LHCN-M2 (cell line): ENCODE measurements at regions not wholly inside any gene's neighbourhood (a gene's known extent, or its start where the extent isn't known, plus 50 kb on each side); places are given as distances from the start of the nearest gene placed in this dataset.
"Not testable (repeated sequence)": the region's sequence is repeated elsewhere in the genome, so short reads cannot be mapped to it uniquely, and the experiment has no call there.

Experiments
- DNase-seq: peaks from one replicate; pipeline ENCODE4 v3.0.0-alpha.2; 2012; ENCODE audit warnings: low read depth

- DNase-seq = not testable (repeated sequence)
Observed at GRCh38 chr4:14358544-14359160, 643.6 kb upstream of the CPEB2 start.

GRCh38 chr4:14359991-14360390 lies 642.3 kb upstream of the CPEB2 start:
- no peak for DNase-seq

GRCh38 chr4:14361084-14361483 lies 641.2 kb upstream of the CPEB2 start:
- no peak for DNase-seq

GRCh38 chr4:14362385-14362784 lies 639.9 kb upstream of the CPEB2 start:
- DNase-seq = no peak

GRCh38 chr4:14364953-14365536 lies 637.2 kb upstream of the CPEB2 start:
- no peak for DNase-seq

GRCh38 chr4:14368391-14368790 lies 633.9 kb upstream of the CPEB2 start:
- DNase-seq = no peak

- DNase-seq = no peak
Observed at GRCh38 chr4:14371131-14371530, 631.1 kb upstream of the CPEB2 start.

GRCh38 chr4:14375816-14376215 lies 626.5 kb upstream of the CPEB2 start:
- DNase-seq = peak; percentile 65

GRCh38 chr4:14379183-14379582 lies 623.1 kb upstream of the CPEB2 start:
- peak; percentile 27 for DNase-seq

GRCh38 chr4:14383652-14384051 lies 618.6 kb upstream of the CPEB2 start:
- DNase-seq = no peak

GRCh38 chr4:14384824-14385223 lies 617.5 kb upstream of the CPEB2 start:
- no peak for DNase-seq

GRCh38 chr4:14386196-14386595 lies 616.1 kb upstream of the CPEB2 start:
- peak; percentile 28 for DNase-seq

GRCh38 chr4:14387647-14388046 lies 614.6 kb upstream of the CPEB2 start:
- no peak for DNase-seq

GRCh38 chr4:14392378-14392777 lies 609.9 kb upstream of the CPEB2 start:
- no peak for DNase-seq

- no peak for DNase-seq
Observed at GRCh38 chr4:14396183-14396582, 606.1 kb upstream of the CPEB2 start.

GRCh38 chr4:14399848-14400247 lies 602.4 kb upstream of the CPEB2 start:
- no peak for DNase-seq

- DNase-seq = no peak
Observed at GRCh38 chr4:14400307-14400706, 602.0 kb upstream of the CPEB2 start.

GRCh38 chr4:14403132-14403531 lies 599.1 kb upstream of the CPEB2 start:
- DNase-seq = no peak

- DNase-seq = peak; percentile 46
Observed at GRCh38 chr4:14404730-14405129, 597.6 kb upstream of the CPEB2 start.

GRCh38 chr4:14410516-14410915 lies 591.8 kb upstream of the CPEB2 start:
- DNase-seq = no peak

- peak; percentile 56 for DNase-seq
Observed at GRCh38 chr4:14415146-14415545, 587.1 kb upstream of the CPEB2 start.

- DNase-seq = no peak
Observed at GRCh38 chr4:14419516-14419915, 582.8 kb upstream of the CPEB2 start.

GRCh38 chr4:14426297-14426696 lies 576.0 kb upstream of the CPEB2 start:
- not testable (repeated sequence) for DNase-seq

GRCh38 chr4:14428125-14428524 lies 574.2 kb upstream of the CPEB2 start:
- DNase-seq = peak; percentile 36
